NCI-H2107 (cell line): ENCODE measurements at regions not wholly inside any gene's neighbourhood (a gene's known extent, or its start where the extent isn't known, plus 50 kb on each side); places are given as distances from the start of the nearest gene placed in this dataset.
"Not testable (repeated sequence)": the region's sequence is repeated elsewhere in the genome, so short reads cannot be mapped to it uniquely, and the experiment has no call there.

Experiments used
- DNase-seq: peaks from one replicate; lab custom pipeline; 2025; lab: John Stamatoyannopoulos, UW

- no peak for DNase-seq
These were observed 192.0 kb downstream of the HNRNPD start for GRCh38 chr4:82181789-82182188.

GRCh38 chr4:82172186-82172585 is 201.6 kb downstream of the HNRNPD start:
- no peak for DNase-seq

GRCh38 chr4:82171531-82172155 is 202.1 kb downstream of the HNRNPD start:
- no peak for DNase-seq

DNA sequence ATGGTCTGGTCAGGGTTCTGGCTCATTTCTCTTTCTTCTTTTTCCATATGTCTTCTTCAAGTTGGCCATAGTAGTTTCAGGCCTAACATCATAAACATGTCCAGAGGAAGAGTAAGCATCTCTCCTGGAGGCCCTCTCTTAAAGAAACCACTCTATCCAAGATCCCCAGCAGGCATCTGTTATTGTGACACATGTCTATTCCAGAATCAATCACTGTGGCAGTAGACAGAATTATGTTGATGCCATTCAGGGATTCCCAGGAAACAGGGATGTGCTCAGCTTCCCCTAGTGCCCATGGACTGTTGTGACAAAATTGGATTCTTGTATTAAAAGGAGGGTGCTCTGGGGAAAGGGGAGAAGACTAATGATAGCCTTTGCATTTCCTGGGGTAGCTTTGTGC is 224.0 kb downstream of the HNRNPD start:
- DNase-seq: no peak

DNA sequence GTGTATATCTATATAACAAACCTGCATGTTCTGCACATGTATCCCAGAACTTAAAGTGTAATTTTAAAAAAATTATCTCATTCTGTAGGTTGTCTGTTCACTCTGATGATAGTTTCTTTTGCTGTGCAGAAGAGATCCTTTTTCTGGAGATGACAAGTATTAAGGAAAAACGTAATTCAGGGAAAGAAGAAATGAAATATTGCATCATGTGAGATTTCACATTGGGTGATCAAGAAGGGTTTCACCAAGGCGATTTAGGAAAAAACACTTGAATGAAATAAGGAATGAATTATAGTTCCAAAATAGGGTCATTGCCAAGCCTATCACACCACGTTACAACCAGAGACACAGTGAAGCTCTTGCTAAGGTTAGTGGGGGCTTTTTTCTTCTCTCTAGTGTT is 227.9 kb downstream of the HNRNPD start:
- DNase-seq: no peak

- no peak for DNase-seq
These were observed 233.4 kb downstream of the HNRNPD start for GRCh38 chr4:82140422-82140821.

DNA sequence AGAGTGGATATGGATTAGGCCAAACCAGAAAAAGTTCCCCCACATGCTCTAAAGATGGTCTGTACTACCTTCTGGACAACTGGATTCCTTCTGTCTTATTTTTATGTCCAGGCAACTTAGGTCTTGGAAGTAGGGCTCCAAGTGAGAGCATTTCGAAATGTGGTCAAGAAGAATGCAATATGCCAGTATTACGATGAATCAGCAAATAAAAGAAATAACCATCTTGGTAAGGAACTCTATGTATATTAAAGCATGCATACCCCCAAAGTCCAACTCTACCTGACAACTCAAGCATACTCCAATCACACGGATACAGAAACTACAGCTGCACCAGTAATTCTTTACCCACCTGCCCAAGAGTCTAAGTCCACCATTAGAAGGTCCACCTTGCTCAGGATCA is 234.5 kb downstream of the HNRNPD start:
- DNase-seq: no peak

- DNase-seq: no peak
These were observed 235.4 kb downstream of the HNRNPD start for GRCh38 chr4:82138374-82138773.

DNA sequence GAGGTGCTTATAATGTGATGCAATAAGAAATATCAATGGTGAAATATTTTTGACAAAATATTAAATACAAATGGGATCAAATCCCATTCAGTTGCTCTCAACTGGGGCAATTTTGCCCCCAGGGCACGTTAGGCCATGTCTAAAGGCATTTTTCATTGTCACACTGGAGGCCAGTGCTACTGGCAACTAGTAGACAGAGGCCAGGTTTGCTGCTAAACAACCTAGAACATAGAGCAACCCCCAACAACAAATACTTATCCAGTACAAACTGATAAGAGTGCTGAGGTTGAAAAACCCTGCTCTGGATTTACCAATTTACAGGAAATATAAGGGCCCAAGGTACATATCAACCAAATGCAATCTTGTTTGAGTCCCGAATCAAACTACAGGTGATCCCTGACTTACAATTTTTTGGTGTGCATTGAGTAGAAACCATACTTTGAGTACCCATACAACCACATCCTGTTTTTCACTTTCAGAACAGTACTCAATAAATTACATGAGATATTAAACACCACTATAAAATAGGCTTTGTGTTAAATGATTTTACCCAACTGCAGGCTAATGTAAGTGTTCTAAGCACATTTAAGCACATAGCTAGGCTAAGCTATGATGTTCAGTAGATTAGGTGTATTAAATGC is 237.5 kb downstream of the HNRNPD start:
- no peak for DNase-seq

GRCh38 chr4:82128355-82128754 is 245.4 kb downstream of the HNRNPD start:
- DNase-seq: no peak

GRCh38 chr4:82126512-82127040 is 247.2 kb downstream of the HNRNPD start:
- no peak for DNase-seq

DNA sequence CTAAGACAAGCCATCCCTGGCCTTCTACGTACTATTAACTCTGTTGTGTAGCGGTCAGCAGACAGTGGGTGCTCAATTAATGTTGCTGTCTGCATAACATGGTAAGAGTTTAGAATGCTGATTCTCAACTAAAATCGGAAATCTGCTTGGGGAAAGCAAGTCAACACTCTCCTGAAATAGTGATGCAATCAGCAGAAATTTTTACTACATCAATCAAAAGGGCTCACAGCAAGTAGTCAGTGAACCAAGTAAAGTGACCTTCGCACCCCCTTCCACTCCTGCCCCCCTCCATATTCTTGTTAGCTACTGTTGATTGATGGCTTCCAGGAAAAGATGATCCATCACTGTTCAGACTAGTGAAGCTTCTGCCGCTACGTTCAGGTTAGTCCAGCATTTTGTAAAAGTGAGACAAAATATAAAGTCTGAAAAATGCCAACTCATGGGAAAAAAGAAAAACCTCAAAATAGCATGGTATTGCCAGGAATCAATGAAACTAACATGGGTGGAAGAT is 247.9 kb downstream of the HNRNPD start:
- DNase-seq: no peak

GRCh38 chr4:82124932-82125786 is 248.6 kb downstream of the HNRNPD start:
- no peak for DNase-seq

DNA sequence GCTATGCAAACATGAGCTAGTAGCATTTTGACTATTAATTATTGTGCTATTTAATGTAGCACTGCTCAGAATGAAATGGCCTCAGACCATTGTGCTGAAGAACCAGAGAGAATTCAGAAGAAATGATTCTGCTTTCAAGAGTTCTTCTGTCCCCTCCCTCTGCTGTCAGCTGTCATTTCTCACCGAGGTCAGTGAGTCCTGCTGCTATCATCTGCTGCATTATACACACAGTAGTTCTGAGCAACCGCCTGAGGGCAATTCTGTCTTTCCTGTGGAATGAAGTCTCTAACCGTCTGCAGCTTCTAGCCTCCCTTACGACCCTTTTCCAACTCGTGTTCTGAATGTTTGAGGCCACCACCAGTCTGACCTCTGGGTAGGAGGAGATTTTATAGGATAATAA is 249.4 kb downstream of the HNRNPD start:
- no peak for DNase-seq

- no peak for DNase-seq
These were observed 249.9 kb downstream of the HNRNPD start for GRCh38 chr4:82123934-82124333.

- DNase-seq: not testable (repeated sequence)
These were observed 258.6 kb downstream of the HNRNPD start for GRCh38 chr4:82115183-82115582.

GRCh38 chr4:82108506-82108905 is 265.3 kb downstream of the HNRNPD start:
- DNase-seq: no peak

GRCh38 chr4:82104578-82104977 is 269.2 kb downstream of the HNRNPD start:
- DNase-seq: no peak

DNA sequence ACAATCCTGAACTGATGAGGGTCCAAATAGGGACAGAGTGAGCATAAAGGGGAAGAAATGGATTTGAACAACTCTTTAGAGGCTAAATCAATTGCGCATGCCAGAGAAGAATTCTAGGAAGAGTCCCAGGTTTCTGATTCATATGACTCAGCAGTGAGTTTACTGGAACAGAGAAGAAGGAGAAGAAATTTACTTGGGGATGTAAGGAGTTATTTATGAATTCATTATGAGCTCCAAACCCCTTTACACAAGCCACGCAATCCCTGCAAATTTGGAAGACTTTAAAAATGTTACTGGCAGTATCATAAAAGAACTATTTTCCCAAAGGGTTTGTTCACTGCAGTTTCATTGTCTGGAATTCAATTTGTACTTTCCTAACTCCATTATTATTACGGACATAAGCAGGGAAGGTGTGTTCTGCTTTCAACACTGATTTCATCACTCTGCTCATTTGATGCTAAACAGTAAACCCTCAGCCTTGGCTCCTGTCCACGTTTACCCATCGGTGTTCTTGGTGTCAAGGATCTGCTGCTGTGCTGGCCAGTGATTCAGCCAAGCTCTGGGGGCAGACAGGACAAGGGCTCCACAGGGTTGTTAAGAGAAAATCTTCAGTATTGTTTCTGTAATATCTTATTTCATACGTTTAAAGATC is 273.7 kb downstream of the HNRNPD start:
- no peak for DNase-seq

DNA sequence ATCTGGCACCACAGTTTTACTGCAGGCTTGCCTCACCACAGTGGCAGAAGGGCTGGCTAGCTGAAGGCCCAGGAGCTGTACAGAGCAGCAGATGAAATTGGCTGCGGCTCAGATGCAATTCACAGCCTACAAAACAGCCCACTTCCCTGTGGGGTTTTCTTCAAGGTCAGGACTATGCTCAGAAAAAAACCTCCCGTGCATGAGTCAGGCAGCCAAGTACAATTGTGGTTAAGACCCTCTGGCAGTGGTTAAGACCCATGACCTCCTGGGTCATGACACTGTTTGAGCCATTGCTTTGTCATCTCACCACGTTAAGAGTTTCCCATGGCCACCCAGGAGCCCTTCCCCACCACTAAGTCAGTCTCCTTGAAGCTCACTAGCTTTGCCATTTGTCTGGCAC is 276.3 kb downstream of the HNRNPD start:
- DNase-seq: no peak

GRCh38 chr4:82090717-82091116 is 283.1 kb downstream of the HNRNPD start:
- no peak for DNase-seq

- no peak for DNase-seq
These were observed 289.0 kb downstream of the HNRNPD start for GRCh38 chr4:82084747-82085146.
